ENCODE measurements at regions not wholly inside any gene's neighbourhood (a gene's known extent, or its start where the extent isn't known, plus 50 kb on each side); places are given as distances from the start of the nearest gene placed in this dataset.
"Not testable (repeated sequence)": the region's sequence is repeated elsewhere in the genome, so short reads cannot be mapped to it uniquely, and the experiment has no call there.

DNA sequence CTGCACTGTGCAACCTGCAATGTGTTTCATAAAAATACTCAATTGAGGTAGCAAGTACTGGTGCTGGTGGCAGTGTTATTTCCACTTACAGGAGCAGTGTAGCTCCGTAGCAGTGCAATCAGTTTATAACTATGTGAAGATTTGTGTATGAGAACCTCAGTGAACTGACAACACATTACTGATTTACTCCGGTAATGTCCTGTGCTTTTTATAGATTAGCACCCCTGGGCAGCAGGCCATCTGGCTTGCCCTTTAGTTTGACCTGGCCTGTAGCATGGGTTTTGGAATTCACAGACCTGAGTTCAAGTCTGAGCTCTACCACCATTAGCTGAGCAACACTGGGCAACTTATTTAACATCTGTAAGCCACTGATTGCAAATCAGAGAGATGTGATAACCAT is 78.6 kb upstream of the GBA3 start:
- DNase-seq: no peak
- H3K4me3 Mint-ChIP-seq: no peak overlapping the region

DNA sequence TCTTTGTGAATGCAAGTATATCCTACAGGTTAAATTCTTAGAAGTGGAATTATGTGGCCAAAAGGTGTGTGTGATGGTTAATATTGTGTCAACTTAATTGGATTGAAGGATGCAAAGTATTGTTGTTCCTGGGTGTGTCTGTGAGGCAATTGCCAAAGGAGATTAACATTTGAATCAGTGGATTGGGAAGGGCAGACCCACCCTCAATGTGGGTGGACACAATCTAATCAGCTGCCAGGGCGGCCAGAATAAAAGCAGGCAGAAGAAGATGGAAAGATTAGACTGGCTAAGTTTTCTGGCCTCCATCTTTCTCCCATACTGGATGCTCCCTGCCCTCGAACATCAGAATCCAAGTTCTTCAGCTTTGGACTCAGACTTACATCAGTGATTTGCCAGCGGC is 76.2 kb upstream of the GBA3 start:
- H3K9me3 Mint-ChIP-seq: no peaks in the 10 kb centered on the region
- H3K4me3 Mint-ChIP-seq: no peak overlapping the region
- no peak overlapping the region for H3K27ac Mint-ChIP-seq

More for the DNA sequence above, 78.6 kb upstream of the GBA3 start:
- Mint-ChIP-seq H3K9me3 (peaks cover 5% of the 10 kb centered on the region), H3K4me1 (peaks cover 13% of the 10 kb centered on the region), H3K36me3 (ENCODE audit: low read depth) (no peaks in the 10 kb centered on the region), H3K27ac (no peak overlapping the region), H3K27me3 (no peaks in the 10 kb centered on the region)
- no peak for ATAC-seq

DNA sequence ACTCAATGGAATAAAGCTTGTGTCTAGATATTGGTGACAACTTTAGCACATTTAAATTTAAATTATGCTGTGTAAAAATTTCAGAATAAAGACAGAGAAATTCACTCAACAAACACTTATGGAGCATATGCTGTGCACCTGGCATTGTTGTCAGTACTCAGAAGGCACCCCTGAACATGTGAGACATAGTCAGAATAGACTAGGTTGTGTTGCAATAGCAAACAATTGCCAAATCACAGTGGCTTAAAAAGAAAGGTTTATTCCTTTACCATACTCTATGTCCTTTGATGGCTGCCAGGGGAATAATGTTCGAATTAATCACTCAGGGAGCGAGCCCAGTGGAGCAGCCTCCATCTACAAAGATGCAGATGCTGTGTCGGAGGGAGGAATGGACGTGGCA is 72.6 kb upstream of the GBA3 start:
- not testable (repeated sequence) for H3K4me1 Mint-ChIP-seq; DNase-seq; ATAC-seq; H3K27me3 Mint-ChIP-seq; H3K9me3 Mint-ChIP-seq; H3K27ac Mint-ChIP-seq; H3K4me3 Mint-ChIP-seq; H3K36me3 Mint-ChIP-seq (ENCODE audit: low read depth)

More for the DNA sequence above, 76.2 kb upstream of the GBA3 start:
- no peak for ATAC-seq
- no peak for DNase-seq
- no peaks in the 10 kb centered on the region for H3K27me3 Mint-ChIP-seq
- H3K4me1 Mint-ChIP-seq: no peaks in the 10 kb centered on the region
- H3K36me3 Mint-ChIP-seq (ENCODE audit: low read depth): no peaks in the 10 kb centered on the region

DNA sequence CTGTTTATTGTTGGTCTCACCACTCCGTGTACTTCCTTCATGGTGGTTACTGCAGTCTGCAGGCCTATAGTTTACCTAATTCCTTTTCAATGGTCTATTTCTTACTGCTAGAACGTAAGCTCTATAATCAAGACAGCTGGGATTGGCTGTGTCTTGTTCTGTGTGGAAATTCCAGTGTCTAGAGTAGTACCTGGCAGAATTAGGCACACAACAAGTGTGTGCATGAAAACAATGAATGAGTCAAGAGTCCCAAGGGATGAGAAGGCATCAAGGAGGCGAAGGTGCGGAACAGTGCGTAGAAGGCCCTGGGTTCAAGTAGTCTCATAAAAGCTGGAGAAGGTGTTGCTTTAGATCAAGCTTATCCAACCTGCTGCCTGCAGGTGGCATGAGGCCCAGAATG is 70.8 kb upstream of the GBA3 start:
- not testable (repeated sequence) for H3K27me3 Mint-ChIP-seq

DNA sequence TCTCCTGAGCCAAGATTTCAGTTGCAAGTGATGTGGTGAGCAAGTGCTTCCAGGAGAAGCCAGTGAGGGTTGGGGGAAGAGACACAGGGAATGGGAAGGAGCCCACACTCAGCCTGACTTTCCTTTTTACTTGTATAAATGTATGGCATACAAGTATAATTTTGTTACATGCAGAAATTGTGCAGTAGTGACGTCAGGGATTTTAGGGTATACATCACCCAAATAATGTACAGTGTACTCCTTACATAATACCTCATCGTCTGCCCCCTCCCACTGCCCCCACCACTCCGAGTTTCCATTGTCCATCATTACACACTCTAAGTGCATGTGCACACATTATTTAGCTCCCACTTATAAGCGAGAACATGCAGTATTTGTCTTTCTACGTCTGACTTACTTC is 68.7 kb upstream of the GBA3 start:
- not testable (repeated sequence) for H3K36me3 Mint-ChIP-seq (ENCODE audit: low read depth); DNase-seq; H3K27me3 Mint-ChIP-seq; ATAC-seq; H3K9me3 Mint-ChIP-seq; H3K27ac Mint-ChIP-seq; H3K4me3 Mint-ChIP-seq; H3K4me1 Mint-ChIP-seq

More for the DNA sequence above, 70.8 kb upstream of the GBA3 start:
- not testable (repeated sequence) for H3K4me1 Mint-ChIP-seq; H3K36me3 Mint-ChIP-seq (ENCODE audit: low read depth); H3K27ac Mint-ChIP-seq; ATAC-seq; H3K9me3 Mint-ChIP-seq; H3K4me3 Mint-ChIP-seq; DNase-seq

DNA sequence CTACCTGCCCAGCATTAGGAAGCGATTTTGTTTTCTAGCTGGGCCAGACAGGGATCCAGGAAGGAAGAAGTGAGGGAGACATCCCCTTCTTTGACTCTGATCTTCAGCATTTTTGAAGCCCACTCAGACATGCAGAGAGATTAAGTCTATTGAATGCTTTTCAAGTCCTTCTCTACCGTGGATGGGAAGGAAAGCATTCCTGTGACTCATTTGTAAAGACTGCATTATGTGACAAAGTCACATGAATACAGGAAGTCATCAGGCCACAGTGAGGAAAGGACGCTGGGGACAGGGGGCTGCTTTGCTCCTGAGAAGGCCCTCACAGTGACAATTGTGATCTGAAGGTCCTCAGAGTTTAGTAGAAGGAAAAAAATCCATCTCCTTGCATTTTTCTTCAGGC is 67.4 kb upstream of the GBA3 start:
- H3K4me3 Mint-ChIP-seq: no peak overlapping the region
- no peaks in the 10 kb centered on the region for H3K36me3 Mint-ChIP-seq (ENCODE audit: low read depth)
- H3K4me1 Mint-ChIP-seq: no peaks in the 10 kb centered on the region
- ATAC-seq (no peak), DNase-seq (no peak)
- H3K9me3 Mint-ChIP-seq: no peaks in the 10 kb centered on the region
- no peak overlapping the region for H3K27ac Mint-ChIP-seq
- H3K27me3 Mint-ChIP-seq: no peaks in the 10 kb centered on the region

DNA sequence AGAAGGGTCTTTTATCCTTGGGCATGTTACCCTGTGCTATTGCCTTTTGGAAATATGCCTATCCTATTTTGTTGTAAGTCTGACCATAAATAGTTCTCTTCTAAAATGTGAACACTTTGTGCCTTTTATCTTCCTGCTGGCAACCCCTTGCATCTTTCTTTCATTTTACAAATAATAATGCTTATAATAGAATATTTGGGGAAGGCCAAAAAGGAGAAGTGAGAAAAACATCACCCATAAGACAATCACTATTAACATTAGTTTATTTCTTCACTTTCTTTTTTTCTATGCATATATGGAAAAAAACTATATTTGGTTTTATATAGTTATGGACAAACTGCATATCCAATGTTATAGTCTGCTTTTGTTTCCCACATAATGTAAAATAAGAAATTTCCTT is 64.9 kb upstream of the GBA3 start:
- not testable (repeated sequence) for H3K36me3 Mint-ChIP-seq (ENCODE audit: low read depth); H3K27ac Mint-ChIP-seq; H3K27me3 Mint-ChIP-seq; H3K9me3 Mint-ChIP-seq; DNase-seq; ATAC-seq; H3K4me3 Mint-ChIP-seq; H3K4me1 Mint-ChIP-seq

DNA sequence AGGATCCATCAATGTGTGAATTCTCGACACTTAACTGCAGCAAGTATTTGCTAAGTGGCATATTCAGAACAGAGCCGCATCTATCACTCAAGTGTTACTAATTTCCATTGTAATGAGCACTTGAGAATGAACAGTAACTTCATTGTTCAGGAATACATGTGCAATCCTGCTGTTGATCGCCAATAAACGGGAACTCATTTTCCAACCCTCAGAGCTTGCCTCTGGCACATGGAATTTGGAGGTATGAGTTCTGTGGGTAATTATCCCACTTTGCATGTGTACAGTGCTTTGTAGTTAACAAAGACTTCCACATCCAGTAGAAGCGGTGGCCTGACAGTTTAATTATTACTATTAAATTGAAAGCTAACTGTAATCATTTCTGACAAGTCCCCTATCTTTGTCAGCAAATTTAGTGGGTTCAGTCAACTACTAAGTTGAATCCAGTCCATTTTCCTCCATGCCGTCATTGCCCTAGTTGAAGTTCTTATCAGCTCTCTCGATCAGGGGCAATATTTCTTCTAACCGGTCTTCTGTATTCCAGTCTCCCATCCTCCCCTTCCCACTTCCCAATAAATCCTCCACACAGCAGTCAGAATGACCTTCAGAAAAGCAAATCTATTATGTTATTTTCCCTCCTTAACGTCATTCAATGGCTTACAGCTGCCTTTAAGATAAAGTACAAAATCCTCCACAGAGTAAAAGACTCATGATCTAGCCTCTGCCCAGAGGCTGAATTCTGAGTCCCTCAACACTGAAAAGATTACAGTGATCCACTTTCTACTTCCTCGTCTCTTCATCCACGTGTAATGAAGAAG is 62.4 kb upstream of the GBA3 start:
- H3K4me3 Mint-ChIP-seq; H3K4me1 Mint-ChIP-seq; DNase-seq; H3K27ac Mint-ChIP-seq; ATAC-seq; H3K9me3 Mint-ChIP-seq; H3K27me3 Mint-ChIP-seq; H3K36me3 Mint-ChIP-seq (ENCODE audit: low read depth): not testable (repeated sequence)

DNA sequence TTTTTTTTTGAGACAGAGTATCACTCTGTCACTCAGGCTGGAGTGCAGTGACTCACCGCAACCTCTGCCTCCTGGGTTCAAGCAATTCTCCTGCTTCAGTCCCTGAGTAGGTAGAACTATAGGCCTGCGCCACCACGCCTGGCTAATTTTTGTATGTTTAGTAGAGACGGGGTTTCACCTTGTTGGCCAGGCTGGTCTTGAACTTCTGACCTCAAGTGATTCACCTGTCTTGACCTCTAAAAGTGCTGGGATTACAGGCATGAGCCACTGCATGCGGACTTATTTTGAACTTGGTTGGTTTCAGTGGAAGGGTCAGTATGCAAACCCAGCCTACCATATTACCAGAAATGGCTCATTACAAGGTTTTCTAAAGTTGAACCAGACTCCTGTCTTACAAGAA is 61.6 kb upstream of the GBA3 start:
- H3K36me3 Mint-ChIP-seq (ENCODE audit: low read depth); H3K27ac Mint-ChIP-seq; H3K4me1 Mint-ChIP-seq; DNase-seq; H3K9me3 Mint-ChIP-seq; H3K27me3 Mint-ChIP-seq; H3K4me3 Mint-ChIP-seq: not testable (repeated sequence)
- ATAC-seq: peak; percentile 54

DNA sequence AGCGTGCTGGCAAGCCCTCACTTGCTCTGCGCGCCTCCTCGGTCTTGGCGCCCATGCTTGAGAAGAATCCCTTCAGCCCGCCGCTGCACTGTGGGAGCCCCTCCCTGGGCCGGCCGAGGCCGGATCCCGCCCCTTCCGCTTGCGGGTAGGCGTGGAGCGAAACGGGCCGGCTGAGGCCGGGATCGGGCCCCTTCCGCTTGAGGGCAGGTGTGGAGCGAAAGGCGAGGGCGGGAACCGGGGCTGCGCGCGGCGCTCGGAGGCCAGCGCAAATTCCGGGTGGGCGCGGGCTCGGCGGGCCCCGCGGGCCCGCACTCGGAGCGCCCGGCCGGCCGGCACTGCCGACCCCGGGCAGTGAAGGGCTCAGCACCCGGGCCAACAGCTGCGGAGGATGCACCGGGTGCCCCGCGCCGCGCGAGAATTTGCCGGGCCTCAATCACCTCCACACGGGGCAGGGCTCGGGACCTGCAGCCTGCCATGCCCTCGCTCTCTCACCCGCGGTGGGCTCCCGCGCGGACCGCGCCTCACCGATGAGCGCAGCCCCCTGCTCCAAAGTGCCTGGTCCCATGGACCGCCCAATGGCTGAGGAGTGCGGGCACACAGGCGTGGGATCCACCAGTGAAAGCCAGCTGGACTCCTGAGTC is 58.1 kb upstream of the GBA3 start:
- no peaks in the 10 kb centered on the region for H3K4me1 Mint-ChIP-seq
- no peak for ATAC-seq

DNA sequence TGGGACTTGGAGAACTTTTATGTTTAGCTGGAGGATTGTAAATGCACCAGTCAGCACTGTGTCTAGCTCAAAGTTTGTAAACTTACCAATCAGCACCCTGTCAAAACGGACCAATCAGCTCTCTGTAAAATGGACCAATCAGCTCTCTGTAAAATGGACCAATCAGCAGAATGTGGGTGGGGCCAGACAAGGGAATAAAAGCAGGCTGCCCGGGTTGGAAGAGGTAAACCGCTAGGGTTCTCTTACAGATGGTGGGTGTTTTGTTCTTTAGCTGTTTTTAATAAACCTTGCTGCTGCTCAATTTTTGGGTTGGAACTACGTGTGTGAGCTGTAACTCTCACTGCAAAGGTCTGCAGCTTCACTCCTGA is 57.6 kb upstream of the GBA3 start:
- not testable (repeated sequence) for H3K27ac Mint-ChIP-seq; H3K4me1 Mint-ChIP-seq; ATAC-seq; H3K27me3 Mint-ChIP-seq; H3K9me3 Mint-ChIP-seq; DNase-seq; H3K4me3 Mint-ChIP-seq; H3K36me3 Mint-ChIP-seq (ENCODE audit: low read depth)

More for the DNA sequence above, 58.1 kb upstream of the GBA3 start:
- DNase-seq: no peak
- Mint-ChIP-seq H3K27ac (no peak overlapping the region), H3K27me3 (no peaks in the 10 kb centered on the region), H3K4me3 (no peak overlapping the region), H3K36me3 (ENCODE audit: low read depth) (no peaks in the 10 kb centered on the region), H3K9me3 (peaks cover 7% of the 10 kb centered on the region)

DNA sequence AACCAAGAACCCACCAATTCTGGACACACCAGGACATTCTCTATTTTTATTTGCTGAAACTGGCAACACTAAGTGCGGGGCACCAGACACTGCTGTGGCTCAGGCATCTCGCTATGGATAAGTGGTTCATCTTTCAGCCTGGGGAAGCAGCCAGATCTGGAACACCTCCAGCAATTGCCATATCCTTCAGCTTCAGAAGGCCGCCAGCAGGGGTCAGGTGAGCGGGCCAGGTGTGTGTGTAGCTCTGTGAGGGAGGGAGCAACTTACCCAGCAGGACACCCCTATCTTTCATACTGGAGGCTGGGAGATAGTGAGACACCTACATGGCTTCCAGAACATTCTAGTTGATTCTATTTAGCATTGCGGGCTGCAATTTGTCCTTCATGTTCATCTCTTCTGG is 57.0 kb upstream of the GBA3 start:
- ATAC-seq: no peak
- no peaks in the 10 kb centered on the region for H3K27me3 Mint-ChIP-seq
- H3K36me3 Mint-ChIP-seq (ENCODE audit: low read depth): no peaks in the 10 kb centered on the region
- H3K4me1 Mint-ChIP-seq: no peaks in the 10 kb centered on the region
- peaks cover 14% of the 10 kb centered on the region for H3K9me3 Mint-ChIP-seq
- H3K4me3 Mint-ChIP-seq: no peak overlapping the region
- no peak for DNase-seq
- no peak overlapping the region for H3K27ac Mint-ChIP-seq

DNA sequence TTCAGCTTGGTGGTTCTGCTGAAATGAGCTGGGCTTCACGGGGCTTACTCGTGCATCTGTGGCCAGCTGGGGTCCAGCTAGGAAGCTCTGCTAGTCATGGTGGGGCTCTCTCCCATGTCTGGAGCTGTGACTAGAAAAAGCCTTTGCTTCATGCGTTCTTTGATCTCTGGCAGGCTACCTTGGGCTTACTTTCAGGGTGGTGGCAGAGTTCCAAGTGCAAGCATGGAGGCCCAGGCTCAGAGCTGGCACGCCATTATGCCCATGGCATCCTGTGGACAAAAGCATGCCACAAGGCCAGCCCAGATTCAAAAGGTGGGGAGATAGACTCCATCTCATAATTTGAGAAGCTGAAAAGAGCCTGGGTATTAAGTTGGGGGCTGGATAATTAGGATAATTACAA is 55.4 kb upstream of the GBA3 start:
- no peak for ATAC-seq
- no peak overlapping the region for H3K27ac Mint-ChIP-seq
- no peaks in the 10 kb centered on the region for H3K4me1 Mint-ChIP-seq
- no peak for DNase-seq
- H3K4me3 Mint-ChIP-seq: no peak overlapping the region
- no peaks in the 10 kb centered on the region for H3K36me3 Mint-ChIP-seq (ENCODE audit: low read depth)
- H3K9me3 Mint-ChIP-seq: peaks cover 16% of the 10 kb centered on the region
- H3K27me3 Mint-ChIP-seq: no peaks in the 10 kb centered on the region
